HCT116 (cell line): ENCODE measurements at regions not wholly inside any gene's neighbourhood (a gene's known extent, or its start where the extent isn't known, plus 50 kb on each side); places are given as distances from the start of the nearest gene placed in this dataset.

Source experiments
- ATAC-seq: fragments of 200-7000 bp; cut with Tn5 transposase; 2 replicates; pipeline ENCODE4 v1.9.1; 2020; ENCODE audit warnings: mild to moderate bottlenecking, moderate library complexity
- BruUV-seq: library from RNA; stranded (reverse); fragments of 400-500 nt; replicated peaks from 2 replicates; lab custom pipeline; 2021; lab: Mats Ljungman, UMichigan
- CTCF ChIA-PET: fragments of 300-600 bp; sonication (Branson Sonifier 250); formaldehyde crosslinking; loops from one replicate; lab custom pipeline; 2021; ENCODE audit warnings: antibody characterized with exemption; lab: Charles Lee
- POLR2A ChIA-PET: fragments of 300-600, 350-600 bp; sonication (Branson Sonifier 250); formaldehyde crosslinking; loops from one replicate; lab custom pipeline; 2021; ENCODE audit warnings: antibody characterized with exemption; lab: Charles Lee
- RAD21 ChIA-PET, 2 experiments: fragments of 300-600 bp; sonication (Branson Sonifier 250); formaldehyde crosslinking; loops; one replicate each; lab custom pipeline; 2023; ENCODE audit warnings: low total read pairs in 2 of 2; ENCODE audit not compliant: uncharacterized antibody in 2 of 2, unreplicated experiment in 2 of 2, low non-redundant PET in 1 of 2; lab: Charles Lee
- DNase-seq: peaks from one replicate; pipeline ENCODE4 v3.0.0-alpha.2; 2010; ENCODE audit warnings: low read depth, low spot score
- H2AFZ ChIP-seq: fragments of 200-600 bp; shearing (Covaris generic), sonication (generic); 2 replicates; pipeline ENCODE4 v1.6.1; 2017; ENCODE audit warnings: low read depth, mixed run types, mixed read lengths, antibody characterized with exemption, low read length; ENCODE audit not compliant: poor library complexity, severe bottlenecking
- H3K27ac ChIP-seq: 2 replicates; pipeline ENCODE4 v1.5.1; 2012; ENCODE audit warnings: low read depth, low read length
- H3K27me3 ChIP-seq: fragments of 200-600 bp; sonication (generic); 2 replicates; pipeline ENCODE4 v1.6.1; 2016; ENCODE audit warnings: mixed run types, low read length, mixed read lengths; ENCODE audit not compliant: insufficient read depth
- H3K36me3 ChIP-seq, 2 experiments: fragments of 200-500 bp in 1 of 2; fragments of 200-600 bp in 1 of 2; sonication (Bioruptor generic) in 1 of 2; sonication (generic) in 1 of 2; 2 replicates each; pipeline versions ENCODE4 v1.5.1 to v1.6.1; 2014 to 2016; ENCODE audit warnings: low read length in 2 of 2, inconsistent platforms in 1 of 2, mixed read lengths in 1 of 2, mixed run types in 1 of 2; ENCODE audit not compliant: insufficient read depth in 2 of 2, control insufficient read depth in 1 of 2
- H3K4me1 ChIP-seq, 2 experiments: fragments of 200-600 bp in 1 of 2; sonication (generic) in 1 of 2; 2 replicates each; pipeline versions ENCODE4 v1.5.1 to v1.6.1; 2012 to 2017; ENCODE audit warnings: low read length in 2 of 2, inconsistent platforms in 1 of 2, mild to moderate bottlenecking in 1 of 2, mixed read lengths in 1 of 2, mixed run types in 1 of 2, moderate library complexity in 1 of 2; ENCODE audit not compliant: insufficient read depth in 2 of 2, control insufficient read depth in 1 of 2
- H3K4me2 ChIP-seq: fragments of 200-600 bp; sonication (generic); 2 replicates; pipeline ENCODE4 v1.6.1; 2017; ENCODE audit warnings: mixed run types, low read length, mixed read lengths
- H3K4me3 ChIP-seq, 2 experiments: fragments of 200-600 bp in 1 of 2; sonication (generic) in 1 of 2; replicated peaks in 1 of 2; 2 replicates each; pipeline ENCODE4 v1.5.1; 2011 to 2016; ENCODE audit warnings: low read length in 2 of 2, control low read depth in 1 of 2, low read depth in 1 of 2, mild to moderate bottlenecking in 1 of 2, mixed read lengths in 1 of 2, mixed run types in 1 of 2
- H3K79me2 ChIP-seq: fragments of 200-600 bp; sonication (generic); 2 replicates; pipeline ENCODE4 v1.6.1; 2017; ENCODE audit warnings: mild to moderate bottlenecking, mixed run types, low read length, moderate library complexity, mixed read lengths; ENCODE audit not compliant: insufficient read depth
- H3K9ac ChIP-seq: fragments of 200-600 bp; sonication (generic); 2 replicates; pipeline ENCODE4 v1.6.1; 2016; ENCODE audit warnings: low read length, mixed read lengths
- H3K9me2 ChIP-seq: fragments of 200-600 bp; sonication (generic), shearing (Covaris generic); 2 replicates; pipeline ENCODE4 v1.6.1; 2017; ENCODE audit warnings: mixed run types, mild to moderate bottlenecking, moderate library complexity; ENCODE audit not compliant: insufficient read depth
- H3K9me3 ChIP-seq, 2 experiments: fragments of 200-500 bp in 1 of 2; fragments of 200-600 bp in 1 of 2; sonication (Bioruptor generic) in 1 of 2; sonication (generic) in 1 of 2; 2 replicates each; pipeline ENCODE4 v1.6.1; 2014 to 2017; ENCODE audit warnings: low read length in 2 of 2, mixed read lengths in 2 of 2, inconsistent platforms in 1 of 2, low read depth in 1 of 2, mild to moderate bottlenecking in 1 of 2, mixed run types in 1 of 2, moderate library complexity in 1 of 2; ENCODE audit not compliant: control insufficient read depth in 1 of 2, insufficient read depth in 1 of 2
- H4K20me1 ChIP-seq: fragments of 200-600 bp; sonication (generic), shearing (Covaris generic); 2 replicates; pipeline ENCODE4 v1.6.1; 2017; ENCODE audit warnings: mixed run types, mild to moderate bottlenecking, moderate library complexity; ENCODE audit not compliant: insufficient read depth
- CBX3 ChIP-seq: IDR thresholded peaks from 2 replicates; pipeline ENCODE4 v1.6.1; 2012; ENCODE audit warnings: low read depth
- CEBPB ChIP-seq: IDR thresholded peaks from 2 replicates; pipeline ENCODE4 v1.6.1; 2012; ENCODE audit warnings: low read depth
- JUND ChIP-seq: IDR thresholded peaks from 2 replicates; pipeline ENCODE4 v1.6.1; 2012
- RAD21 ChIP-seq: IDR thresholded peaks from 2 replicates; pipeline ENCODE4 v1.6.1; 2012; ENCODE audit warnings: low read depth, mild to moderate bottlenecking
- REST ChIP-seq: IDR thresholded peaks from 2 replicates; pipeline ENCODE4 v1.6.1; 2012; ENCODE audit warnings: low read depth
- YY1 ChIP-seq: IDR thresholded peaks from 2 replicates; pipeline ENCODE4 v1.6.1; 2011; ENCODE audit warnings: low read length, low read depth, moderate library complexity, mild to moderate bottlenecking; ENCODE audit not compliant: insufficient replicate concordance; ENCODE audit errors: extremely low read depth
- ZNF274 ChIP-seq: fragments of 200-500 bp; sonication (Bioruptor generic); IDR thresholded peaks from 2 replicates; pipeline ENCODE4 v1.6.1; 2014; ENCODE audit warnings: mild to moderate bottlenecking, low read depth, low read length, inconsistent platforms
- intact Hi-C: fragments of 100-400 bp; cut with micrococcal nuclease; formaldehyde crosslinking; loops from 2 replicates; pipeline ENCODE4 v1.10.0; 2022

GRCh38 chr20:24765316-24766142 is 183.5 kb upstream of the CST7 start:
- no peak for DNase-seq
- Histone ChIP-seq H2AFZ (no peak overlapping the region), H3K27ac (no peak overlapping the region), H3K79me2 (no peaks in the 10 kb centered on the region), H3K9me2 (no peaks in the 10 kb centered on the region), H3K9me3 (no peaks in the 10 kb centered on the region), H3K4me3 (no peak overlapping the region), H3K9ac (no peak overlapping the region), H3K36me3 (no peaks in the 10 kb centered on the region), H3K4me1 (no peaks in the 10 kb centered on the region), H3K27me3 (peaks cover 32% of the 10 kb centered on the region), H4K20me1 (no peaks in the 10 kb centered on the region), H3K4me2 (no peak overlapping the region)
- POLR2A ChIA-PET, result no interaction called here
- BruUV-seq, result no TSS peak
- RAD21 ChIA-PET, result no interaction called here
- ATAC-seq, result no peak
- CTCF ChIA-PET, result no interaction called here
- intact Hi-C loops, result no loop called here
- TF ChIP-seq YY1, result no peak
- no peak for TF ChIP-seq RAD21
- TF ChIP-seq CBX3, result no peak
- no peak for TF ChIP-seq REST
- no peak for TF ChIP-seq ZNF274
- no peak for TF ChIP-seq JUND
- TF ChIP-seq CEBPB, result no peak
